ENCODE measurements at regions not wholly inside any gene's neighbourhood (a gene's known extent, or its start where the extent isn't known, plus 50 kb on each side); places are given as distances from the start of the nearest gene placed in this dataset.

GRCh38 chrX:39661116-39661907 is 436.4 kb downstream of the BCOR start:
- ChIA-PET POLR2A (no interaction called here), CTCF (no interaction called here)
- H3K4me1 ChIP-seq = no peaks in the 10 kb centered on the region
- H3K4me3 ChIP-seq (ENCODE audit: low read depth, low read length) = no peak overlapping the region
- BruUV-seq (replicated peaks) = no TSS peak
- H3K4me1 Mint-ChIP-seq (ENCODE audit: low read depth, unreplicated experiment) = no peaks in the 10 kb centered on the region
- no peaks in the 10 kb centered on the region for H3K27me3 Mint-ChIP-seq (ENCODE audit: insufficient read depth, unreplicated experiment)
- no peak overlapping the region for H3K27ac Mint-ChIP-seq (ENCODE audit: unreplicated experiment)
- TF ChIP-seq, protein P1, sequence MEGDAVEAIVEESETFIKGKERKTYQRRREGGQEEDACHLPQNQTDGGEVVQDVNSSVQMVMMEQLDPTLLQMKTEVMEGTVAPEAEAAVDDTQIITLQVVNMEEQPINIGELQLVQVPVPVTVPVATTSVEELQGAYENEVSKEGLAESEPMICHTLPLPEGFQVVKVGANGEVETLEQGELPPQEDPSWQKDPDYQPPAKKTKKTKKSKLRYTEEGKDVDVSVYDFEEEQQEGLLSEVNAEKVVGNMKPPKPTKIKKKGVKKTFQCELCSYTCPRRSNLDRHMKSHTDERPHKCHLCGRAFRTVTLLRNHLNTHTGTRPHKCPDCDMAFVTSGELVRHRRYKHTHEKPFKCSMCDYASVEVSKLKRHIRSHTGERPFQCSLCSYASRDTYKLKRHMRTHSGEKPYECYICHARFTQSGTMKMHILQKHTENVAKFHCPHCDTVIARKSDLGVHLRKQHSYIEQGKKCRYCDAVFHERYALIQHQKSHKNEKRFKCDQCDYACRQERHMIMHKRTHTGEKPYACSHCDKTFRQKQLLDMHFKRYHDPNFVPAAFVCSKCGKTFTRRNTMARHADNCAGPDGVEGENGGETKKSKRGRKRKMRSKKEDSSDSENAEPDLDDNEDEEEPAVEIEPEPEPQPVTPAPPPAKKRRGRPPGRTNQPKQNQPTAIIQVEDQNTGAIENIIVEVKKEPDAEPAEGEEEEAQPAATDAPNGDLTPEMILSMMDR (IDR thresholded peaks at IDR 0.05; ENCODE audit: insufficient read depth in 1 of 2, low read depth in 1 of 2, low read length in 1 of 2, severe bottlenecking in 1 of 2, unreplicated experiment in 1 of 2) = no peak
- intact Hi-C loops (cut with micrococcal nuclease; ENCODE audit: unreplicated experiment) = no loop called here
- no peak overlapping the region for H3K4me3 Mint-ChIP-seq (ENCODE audit: unreplicated experiment)
- H3K9me3 ChIP-seq = no peaks in the 10 kb centered on the region
- DNase-seq = no peak
- no peaks in the 10 kb centered on the region for H3K27me3 ChIP-seq (replicated peaks; ENCODE audit: control insufficient read depth, insufficient read depth, low read length)
- no peaks in the 10 kb centered on the region for H3K9me3 Mint-ChIP-seq (ENCODE audit: unreplicated experiment)
- H3K36me3 ChIP-seq (ENCODE audit: control insufficient read depth, insufficient read depth, low read length) = no peaks in the 10 kb centered on the region
- no peaks in the 10 kb centered on the region for H3K36me3 Mint-ChIP-seq (ENCODE audit: insufficient read depth, unreplicated experiment)

DNA sequence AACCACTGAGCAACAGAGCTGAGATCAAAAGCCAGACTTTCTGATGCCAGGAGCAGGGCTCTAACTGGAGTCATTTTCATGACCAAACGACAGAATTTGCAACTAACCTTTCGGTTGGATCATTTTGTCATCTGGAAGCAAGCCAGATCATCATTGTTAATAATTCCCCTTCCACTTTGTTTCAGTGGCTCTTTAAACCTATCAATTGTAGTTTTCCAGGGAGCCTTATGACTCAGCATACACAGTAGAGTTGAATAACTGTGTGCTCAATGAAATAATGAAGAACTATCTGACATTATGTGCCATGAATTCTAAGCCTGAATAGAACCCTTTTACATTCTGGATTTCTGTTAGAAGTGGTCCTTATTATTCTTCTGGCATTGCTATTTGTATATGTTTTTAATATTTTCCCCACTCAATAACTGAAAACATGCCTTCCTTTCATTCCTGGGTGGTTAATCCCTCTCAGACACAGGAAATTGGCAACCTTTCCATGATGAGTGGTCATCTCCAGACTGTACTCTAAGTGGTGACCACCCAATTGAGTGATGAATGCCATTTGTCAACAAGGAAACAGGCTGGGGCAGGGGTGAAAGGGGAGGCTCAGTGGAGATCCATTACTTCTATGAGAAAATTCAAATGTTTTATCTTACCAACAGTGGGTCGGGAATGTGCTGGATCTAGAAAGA is 431.8 kb downstream of the BCOR start:
- POLR2A ChIA-PET = no interaction called here
- DNase-seq = no peak
- H3K4me1 ChIP-seq = no peaks in the 10 kb centered on the region
- no peaks in the 10 kb centered on the region for H3K27me3 Mint-ChIP-seq (ENCODE audit: insufficient read depth, unreplicated experiment)
- H3K9me3 Mint-ChIP-seq (ENCODE audit: unreplicated experiment) = no peaks in the 10 kb centered on the region
- H3K27me3 ChIP-seq (replicated peaks; ENCODE audit: control insufficient read depth, insufficient read depth, low read length) = no peaks in the 10 kb centered on the region
- H3K4me1 Mint-ChIP-seq (ENCODE audit: low read depth, unreplicated experiment) = peaks cover 5% of the 10 kb centered on the region
- H3K36me3 ChIP-seq (ENCODE audit: control insufficient read depth, insufficient read depth, low read length) = no peaks in the 10 kb centered on the region
- H3K4me3 Mint-ChIP-seq (ENCODE audit: unreplicated experiment) = no peak overlapping the region
- CTCF ChIA-PET = no interaction called here
- BruUV-seq (replicated peaks) = no TSS peak
- intact Hi-C loops (cut with micrococcal nuclease; ENCODE audit: unreplicated experiment) = no loop called here
- TF ChIP-seq, protein P1 (IDR thresholded peaks at IDR 0.05; ENCODE audit: insufficient read depth in 1 of 2, low read depth in 1 of 2, low read length in 1 of 2, severe bottlenecking in 1 of 2, unreplicated experiment in 1 of 2) = no peak
- no peaks in the 10 kb centered on the region for H3K36me3 Mint-ChIP-seq (ENCODE audit: insufficient read depth, unreplicated experiment)
- no peak overlapping the region for H3K4me3 ChIP-seq (ENCODE audit: low read depth, low read length)
- H3K27ac Mint-ChIP-seq (ENCODE audit: unreplicated experiment) = no peak overlapping the region
- H3K9me3 ChIP-seq = no peaks in the 10 kb centered on the region

- Histone ChIP-seq H3K4me3 (ENCODE audit: low read depth, low read length) (no peak overlapping the region), H3K36me3 (ENCODE audit: control insufficient read depth, insufficient read depth, low read length) (no peaks in the 10 kb centered on the region), H3K4me1 (no peaks in the 10 kb centered on the region), H3K27me3 (replicated peaks; ENCODE audit: control insufficient read depth, insufficient read depth, low read length) (no peaks in the 10 kb centered on the region), H3K9me3 (no peaks in the 10 kb centered on the region)
- Mint-ChIP-seq H3K4me1 (ENCODE audit: low read depth, unreplicated experiment) (peaks cover 6% of the 10 kb centered on the region), H3K27me3 (ENCODE audit: insufficient read depth, unreplicated experiment) (no peaks in the 10 kb centered on the region), H3K4me3 (ENCODE audit: unreplicated experiment) (no peak overlapping the region), H3K27ac (ENCODE audit: unreplicated experiment) (no peak overlapping the region), H3K36me3 (ENCODE audit: insufficient read depth, unreplicated experiment) (no peaks in the 10 kb centered on the region), H3K9me3 (ENCODE audit: unreplicated experiment) (no peaks in the 10 kb centered on the region)
- TF ChIP-seq, protein P1 (IDR thresholded peaks at IDR 0.05; ENCODE audit: insufficient read depth in 1 of 2, low read depth in 1 of 2, low read length in 1 of 2, severe bottlenecking in 1 of 2, unreplicated experiment in 1 of 2) = no peak
- BruUV-seq (replicated peaks) = no TSS peak
- ChIA-PET CTCF (no interaction called here), POLR2A (no interaction called here)
- intact Hi-C loops (cut with micrococcal nuclease; ENCODE audit: unreplicated experiment) = no loop called here
- DNase-seq = no peak
These were observed 430.6 kb downstream of the BCOR start for GRCh38 chrX:39667191-39667590.

Data from Caco-2 (cell line).